HG03039 (cell line): ENCODE measurements at regions not wholly inside any gene's neighbourhood (a gene's known extent, or its start where the extent isn't known, plus 50 kb on each side); places are given as distances from the start of the nearest gene placed in this dataset.
"Not testable (repeated sequence)": the region's sequence is repeated elsewhere in the genome, so short reads cannot be mapped to it uniquely, and the experiment has no call there.

Experiments
- ATAC-seq: cut with Tn5 transposase; IDR thresholded peaks from one replicate; pipeline ENCODE4 v1.9.1; 2021; ENCODE audit warnings: mild to moderate bottlenecking, moderate library complexity; ENCODE audit not compliant: unreplicated experiment

GRCh38 chr16:79954921-79955705, 354.6 kb upstream of the MAF start:
- ATAC-seq, result no peak

GRCh38 chr16:79950932-79951719, 350.6 kb upstream of the MAF start:
- ATAC-seq, result no peak

GRCh38 chr16:79949417-79949816, 348.9 kb upstream of the MAF start:
- no peak for ATAC-seq

- no peak for ATAC-seq
Observed at GRCh38 chr16:79947771-79948170, 347.2 kb upstream of the MAF start.

GRCh38 chr16:79946252-79946651, 345.7 kb upstream of the MAF start:
- no peak for ATAC-seq

GRCh38 chr16:79943736-79944135, 343.2 kb upstream of the MAF start:
- ATAC-seq, result no peak

- no peak for ATAC-seq
Observed at GRCh38 chr16:79938575-79938974, 338.0 kb upstream of the MAF start.

- not testable (repeated sequence) for ATAC-seq
Observed at GRCh38 chr16:79937671-79938070, 337.1 kb upstream of the MAF start.

GRCh38 chr16:79933603-79934002, 333.1 kb upstream of the MAF start:
- no peak for ATAC-seq

- ATAC-seq, result no peak
Observed at GRCh38 chr16:79932572-79932971, 332.0 kb upstream of the MAF start.

- no peak for ATAC-seq
Observed at GRCh38 chr16:79931721-79932120, 331.2 kb upstream of the MAF start.

GRCh38 chr16:79929260-79929965, 328.9 kb upstream of the MAF start:
- ATAC-seq, result no peak

GRCh38 chr16:79928142-79928873, 327.8 kb upstream of the MAF start:
- no peak for ATAC-seq

- ATAC-seq, result no peak
Observed at GRCh38 chr16:79926451-79927205, 326.1 kb upstream of the MAF start.

GRCh38 chr16:79923431-79923830, 322.9 kb upstream of the MAF start:
- ATAC-seq, result no peak

GRCh38 chr16:79920685-79921084, 320.1 kb upstream of the MAF start:
- no peak for ATAC-seq

GRCh38 chr16:79918916-79919315, 318.4 kb upstream of the MAF start:
- no peak for ATAC-seq

GRCh38 chr16:79915761-79916160, 315.2 kb upstream of the MAF start:
- ATAC-seq, result no peak

- ATAC-seq, result no peak
Observed at GRCh38 chr16:79914961-79915720, 314.6 kb upstream of the MAF start.
